H1 (cell line): ENCODE measurements at regions not wholly inside any gene's neighbourhood (a gene's known extent, or its start where the extent isn't known, plus 50 kb on each side); places are given as distances from the start of the nearest gene placed in this dataset.

ENCODE experiments used
- CTCF ChIA-PET: fragments of 300-600 bp; sonication (Branson Sonifier 250); formaldehyde crosslinking; loops from one replicate; lab custom pipeline; 2021; ENCODE audit not compliant: partially characterized antibody; lab: Charles Lee
- POLR2A ChIA-PET: fragments of 300-600 bp; sonication (Branson Sonifier 250); formaldehyde crosslinking; loops from one replicate; lab custom pipeline; 2021; ENCODE audit warnings: inconsistent platforms; ENCODE audit not compliant: partially characterized antibody; lab: Charles Lee
- DNase-seq, 2 experiments: peaks; one replicate each; pipeline versions ENCODE4 v3.0.0 to v3.0.0-alpha.2; 2010 to 2022; ENCODE audit warnings: low spot score in 2 of 2, low read depth in 1 of 2, mixed read lengths in 1 of 2
- FAIRE-seq: peaks from 2 replicates; lab custom pipeline; 2011; peaks lifted over from hg19 to GRCh38; lab: Jason Lieb, UNC
- H2AFZ ChIP-seq: 2 replicates; pipeline ENCODE4 v1.8.1; 2012; ENCODE audit warnings: low read length, inconsistent platforms
- H2AK5ac ChIP-seq: 2 replicates; pipeline ENCODE4 v1.6.1; 2013; ENCODE audit warnings: low read depth, low read length
- H2BK120ac ChIP-seq: replicated peaks from 2 replicates; pipeline ENCODE3; 2013; ENCODE audit warnings: low read depth, low read length, inconsistent platforms
- H2BK12ac ChIP-seq: 2 replicates; pipeline ENCODE4 v1.6.1; 2013; ENCODE audit warnings: low read depth, low read length
- H2BK15ac ChIP-seq: 2 replicates; pipeline ENCODE4 v1.6.1; 2013; ENCODE audit warnings: low read length
- H2BK20ac ChIP-seq: 2 replicates; pipeline ENCODE4 v1.6.1; 2013; ENCODE audit warnings: low read length
- H2BK5ac ChIP-seq: 2 replicates; pipeline ENCODE4 v1.6.1; 2013; ENCODE audit warnings: low read depth, low read length
- H3K14ac ChIP-seq: 2 replicates; pipeline ENCODE4 v1.6.1; 2013; ENCODE audit warnings: inconsistent platforms; ENCODE audit not compliant: insufficient read length
- H3K18ac ChIP-seq: 2 replicates; pipeline ENCODE4 v1.6.1; 2013; ENCODE audit warnings: low read length; ENCODE audit errors: extremely low read depth
- H3K23ac ChIP-seq: 2 replicates; pipeline ENCODE4 v1.6.1; 2013; ENCODE audit warnings: inconsistent platforms; ENCODE audit not compliant: insufficient read length
- H3K23me2 ChIP-seq: 2 replicates; pipeline ENCODE4 v1.6.1; 2013; ENCODE audit warnings: low read depth, low read length
- H3K27ac ChIP-seq: 2 replicates; pipeline ENCODE4 v1.6.1; 2011; ENCODE audit warnings: low read depth, low read length, inconsistent platforms
- H3K27me3 ChIP-seq, 4 experiments: replicated peaks in 1 of 4; 1 replicate in 1 of 4; 2 replicates in 3 of 4; pipeline versions ENCODE4 v1.6.1 to v1.8.1; 2011 to 2013; ENCODE audit warnings: low read length in 3 of 4, mild to moderate bottlenecking in 3 of 4, inconsistent platforms in 2 of 4, mixed read lengths in 2 of 4, moderate library complexity in 1 of 4; ENCODE audit not compliant: control insufficient read depth in 3 of 4, insufficient read depth in 3 of 4; ENCODE audit errors: extremely low read depth in 1 of 4
- H3K36me3 ChIP-seq, 4 experiments: 2 replicates each; pipeline versions ENCODE4 v1.6.1 to v1.8.1; 2011 to 2013; ENCODE audit warnings: mild to moderate bottlenecking in 4 of 4, low read length in 3 of 4, moderate library complexity in 2 of 4, control low read depth in 1 of 4, inconsistent platforms in 1 of 4; ENCODE audit not compliant: insufficient read depth in 4 of 4, control insufficient read depth in 2 of 4
- H3K4ac ChIP-seq: replicated peaks from 2 replicates; pipeline ENCODE3; 2013; ENCODE audit warnings: low read length, low read depth, mixed read lengths, inconsistent platforms; ENCODE audit not compliant: insufficient read length
- H3K4me1 ChIP-seq, 4 experiments: replicated peaks in 1 of 4; 1 replicate in 1 of 4; 2 replicates in 3 of 4; pipeline versions ENCODE4 v1.6.1 to v1.8.1; 2011 to 2013; ENCODE audit warnings: low read length in 3 of 4, inconsistent platforms in 2 of 4, mixed read lengths in 1 of 4; ENCODE audit not compliant: insufficient read depth in 4 of 4, control insufficient read depth in 3 of 4
- H3K4me2 ChIP-seq, 2 experiments: 2 replicates each; pipeline versions ENCODE4 v1.6.1 to v1.8.1; 2011 to 2013; ENCODE audit warnings: low read depth in 2 of 2, low read length in 2 of 2, control low read depth in 1 of 2, inconsistent platforms in 1 of 2, mild to moderate bottlenecking in 1 of 2; ENCODE audit not compliant: insufficient read depth in 1 of 2
- H3K4me3 ChIP-seq, 4 experiments: fragments of 200-600, 300-600 bp in 1 of 4; sonication (generic), shearing (Covaris generic), sonication (Bioruptor Twin) in 1 of 4; 2 replicates each; pipeline versions ENCODE4 v1.5.1 to v1.8.1; 2011 to 2016; ENCODE audit warnings: low read length in 4 of 4, low read depth in 3 of 4, control low read depth in 2 of 4, inconsistent platforms in 2 of 4, mild to moderate bottlenecking in 2 of 4, mixed read lengths in 1 of 4, moderate library complexity in 1 of 4; ENCODE audit not compliant: insufficient read depth in 2 of 4; ENCODE audit errors: extremely low read depth in 1 of 4
- H3K56ac ChIP-seq: replicated peaks from 2 replicates; pipeline ENCODE3; 2013; ENCODE audit warnings: low read depth, mild to moderate bottlenecking, mixed read lengths, low read length, inconsistent platforms; ENCODE audit not compliant: insufficient read length
- H3K79me1 ChIP-seq: 2 replicates; pipeline ENCODE4 v1.6.1; 2013; ENCODE audit warnings: low read depth, low read length, control low read depth
- H3K79me2 ChIP-seq, 2 experiments: 2 replicates each; pipeline versions ENCODE4 v1.6.1 to v1.8.1; 2012 to 2013; ENCODE audit warnings: low read length in 2 of 2, mild to moderate bottlenecking in 2 of 2, inconsistent platforms in 1 of 2; ENCODE audit not compliant: insufficient read depth in 2 of 2, control insufficient read depth in 1 of 2
- H3K9ac ChIP-seq, 4 experiments: replicated peaks in 1 of 4; 1 replicate in 1 of 4; 2 replicates in 3 of 4; pipeline versions ENCODE4 v1.6.1 to v1.8.1; 2011 to 2013; ENCODE audit warnings: low read depth in 3 of 4, low read length in 3 of 4, control low read depth in 2 of 4, mild to moderate bottlenecking in 2 of 4, moderate library complexity in 2 of 4, inconsistent platforms in 1 of 4; ENCODE audit errors: extremely low read depth in 1 of 4
- H3K9me3 ChIP-seq, 2 experiments: 2 replicates each; pipeline versions ENCODE4 v1.6.1 to v1.8.1; 2012 to 2013; ENCODE audit warnings: mild to moderate bottlenecking in 2 of 2, moderate library complexity in 2 of 2, control low read depth in 1 of 2, inconsistent platforms in 1 of 2, low read depth in 1 of 2, low read length in 1 of 2, mixed read lengths in 1 of 2; ENCODE audit not compliant: insufficient read depth in 2 of 2
- H4K20me1 ChIP-seq, 2 experiments: replicated peaks in 1 of 2; 2 replicates each; pipeline versions ENCODE3 to v1.8.1; 2011 to 2013; ENCODE audit warnings: inconsistent platforms in 2 of 2, low read length in 2 of 2, mild to moderate bottlenecking in 1 of 2; ENCODE audit not compliant: insufficient read depth in 2 of 2, control insufficient read depth in 1 of 2
- H4K5ac ChIP-seq: 2 replicates; pipeline ENCODE4 v1.6.1; 2013; ENCODE audit warnings: low read length, low read depth, mixed read lengths, inconsistent platforms; ENCODE audit not compliant: insufficient read length
- H4K8ac ChIP-seq: 2 replicates; pipeline ENCODE4 v1.8.0; 2013; ENCODE audit warnings: mild to moderate bottlenecking, moderate library complexity, low read length, inconsistent platforms; ENCODE audit not compliant: insufficient read depth; ENCODE audit errors: extremely low read depth
- H4K91ac ChIP-seq: replicated peaks from 2 replicates; pipeline ENCODE3; 2013; ENCODE audit warnings: low read length, mixed read lengths, inconsistent platforms; ENCODE audit not compliant: insufficient read length
- EGR1 ChIP-seq: IDR thresholded peaks from 2 replicates; pipeline ENCODE4 v1.6.1; 2011; ENCODE audit warnings: low read depth, low read length, borderline replicate concordance
- POLR2AphosphoS5 ChIP-seq: IDR thresholded peaks from 2 replicates; pipeline ENCODE4 v1.6.1; 2011; ENCODE audit warnings: low read depth, low read length
- SIX5 ChIP-seq: IDR thresholded peaks from 2 replicates; pipeline ENCODE4 v1.6.1; 2011; ENCODE audit warnings: mild to moderate bottlenecking, low read depth, low read length
- TEAD4 ChIP-seq: IDR thresholded peaks from 2 replicates; pipeline ENCODE4 v1.6.1; 2012; ENCODE audit warnings: low read depth, low read length, inconsistent platforms, mixed read lengths
- WGBS, 2 experiments: shearing (Covaris generic) in 1 of 2; methylation state at CpG; one replicate each; pipeline versions ENCODE4 v1.1.6 to v1.1.7; 2013 to 2015; ENCODE audit warnings: low lambda C conversion rate in 2 of 2, mixed read lengths in 2 of 2, inconsistent platforms in 1 of 2, low coverage in 1 of 2, missing lambda C conversion rate in 1 of 2; ENCODE audit not compliant: insufficient replicate concordance in 2 of 2, insufficient coverage in 1 of 2, insufficient read length in 1 of 2; ENCODE audit errors: extremely low coverage in 1 of 2, missing lambda C conversion rate in 1 of 2; 5-methylcytosine and 5-hydroxymethylcytosine counted together
- TF ChIP-seq, protein P1 (sequence below): IDR thresholded peaks from 2 replicates; pipeline ENCODE4 v1.6.1; 2011; ENCODE audit warnings: low read length, improper control_type of control experiment

DNA sequence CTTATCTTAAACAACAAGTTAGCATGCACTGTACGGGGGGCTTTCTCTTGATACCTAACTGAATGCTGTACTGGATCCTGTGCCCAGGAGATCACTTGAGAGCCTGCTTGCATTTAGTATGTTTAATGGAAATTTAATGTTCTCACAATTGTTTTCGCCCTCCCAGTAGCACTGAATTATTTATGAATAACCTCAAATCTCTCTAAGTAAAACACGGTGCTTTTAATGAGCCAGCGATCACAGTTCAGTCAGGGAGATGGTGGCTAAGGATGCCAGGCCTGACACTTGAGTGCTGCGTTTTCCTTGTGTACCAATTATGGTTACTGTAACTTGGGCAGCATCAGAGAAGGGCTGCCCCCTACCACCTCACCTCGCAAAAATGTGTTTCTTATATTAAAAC lies 115.5 kb upstream of the ADARB2 start:
- no peak overlapping the region for H2BK20ac ChIP-seq
- no peak overlapping the region for H3K4ac ChIP-seq
- H2BK15ac ChIP-seq: no peak overlapping the region
- no peaks in the 10 kb centered on the region for H3K79me2 ChIP-seq
- H3K79me1 ChIP-seq: no peaks in the 10 kb centered on the region
- H3K23me2 ChIP-seq: no peaks in the 10 kb centered on the region; the same call in 1 of the 2 replicates
- H3K4me1 ChIP-seq: no peaks in the 10 kb centered on the region
- H3K56ac ChIP-seq: no peak overlapping the region
- no peak overlapping the region for H2AFZ ChIP-seq
- DNase-seq (no peak), FAIRE-seq (no peak)
- no peak overlapping the region for H3K4me3 ChIP-seq
- H4K20me1 ChIP-seq: no peaks in the 10 kb centered on the region
- no peak overlapping the region for H4K91ac ChIP-seq
- CTCF ChIA-PET: no interaction called here
- no peak overlapping the region for H3K4me2 ChIP-seq
- H2BK5ac ChIP-seq: no peak overlapping the region
- H3K23ac ChIP-seq: no peak overlapping the region
- H3K9ac ChIP-seq: no peak overlapping the region
- H3K36me3 ChIP-seq: no peaks in the 10 kb centered on the region
- H2BK120ac ChIP-seq: no peak overlapping the region
- no peak overlapping the region for H2BK12ac ChIP-seq
- no peak overlapping the region for H3K18ac ChIP-seq
- H3K27me3 ChIP-seq: no peaks in the 10 kb centered on the region
- H3K27ac ChIP-seq: no peak overlapping the region
- POLR2A ChIA-PET: no interaction called here
- no peaks in the 10 kb centered on the region for H3K9me3 ChIP-seq
- no peak overlapping the region for H4K5ac ChIP-seq
- no peak overlapping the region for H2AK5ac ChIP-seq
- TF ChIP-seq, protein P1, sequence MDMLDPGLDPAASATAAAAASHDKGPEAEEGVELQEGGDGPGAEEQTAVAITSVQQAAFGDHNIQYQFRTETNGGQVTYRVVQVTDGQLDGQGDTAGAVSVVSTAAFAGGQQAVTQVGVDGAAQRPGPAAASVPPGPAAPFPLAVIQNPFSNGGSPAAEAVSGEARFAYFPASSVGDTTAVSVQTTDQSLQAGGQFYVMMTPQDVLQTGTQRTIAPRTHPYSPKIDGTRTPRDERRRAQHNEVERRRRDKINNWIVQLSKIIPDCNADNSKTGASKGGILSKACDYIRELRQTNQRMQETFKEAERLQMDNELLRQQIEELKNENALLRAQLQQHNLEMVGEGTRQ: no peak
- TF ChIP-seq SIX5: no peak
- no peak for TF ChIP-seq EGR1
- TF ChIP-seq TEAD4: no peak
- TF ChIP-seq POLR2AphosphoS5: no peak
- no peak overlapping the region for H3K14ac ChIP-seq
- WGBS, 2 experiments: 89% methylated on average over 6 of the region's 6 CpGs; no CpG with 5 or more reads in 1 of the 2 experiments
- no peak overlapping the region for H4K8ac ChIP-seq
